ENCODE measurements at regions not wholly inside any gene's neighbourhood (a gene's known extent, or its start where the extent isn't known, plus 50 kb on each side); places are given as distances from the start of the nearest gene placed in this dataset.

- no peak for DNase-seq
Observed at GRCh38 chr11:80034801-80035200, 594.0 kb upstream of the TENM4 start.

- DNase-seq: no peak
Observed at GRCh38 chr11:80031014-80031600, 590.3 kb upstream of the TENM4 start.

GRCh38 chr11:80028998-80029397, 588.2 kb upstream of the TENM4 start:
- no peak for DNase-seq

- no peak for DNase-seq
Observed at GRCh38 chr11:80024119-80024518, 583.3 kb upstream of the TENM4 start.

GRCh38 chr11:80023386-80023785, 582.6 kb upstream of the TENM4 start:
- DNase-seq: no peak

- no peak for DNase-seq
Observed at GRCh38 chr11:80010536-80010935, 569.7 kb upstream of the TENM4 start.

- DNase-seq: no peak
Observed at GRCh38 chr11:80009081-80009480, 568.3 kb upstream of the TENM4 start.

- DNase-seq: peak; percentile 4
Observed at GRCh38 chr11:80007616-80008015, 566.8 kb upstream of the TENM4 start.

- no peak for DNase-seq
Observed at GRCh38 chr11:79990141-79990540, 549.3 kb upstream of the TENM4 start.

GRCh38 chr11:79982185-79982584, 541.4 kb upstream of the TENM4 start:
- no peak for DNase-seq

GRCh38 chr11:79980916-79981315, 540.1 kb upstream of the TENM4 start:
- DNase-seq: no peak

GRCh38 chr11:79973721-79974617, 533.1 kb upstream of the TENM4 start:
- DNase-seq: peak; percentile 44

GRCh38 chr11:79971255-79971654, 530.4 kb upstream of the TENM4 start:
- no peak for DNase-seq

- peak; percentile 4 for DNase-seq
Observed at GRCh38 chr11:79966592-79966991, 525.8 kb upstream of the TENM4 start.

GRCh38 chr11:79963856-79964645, 523.2 kb upstream of the TENM4 start:
- peak; percentile 19 for DNase-seq

- no peak for DNase-seq
Observed at GRCh38 chr11:79960461-79960860, 519.6 kb upstream of the TENM4 start.

GRCh38 chr11:79959318-79959717, 518.5 kb upstream of the TENM4 start:
- no peak for DNase-seq

- no peak for DNase-seq
Observed at GRCh38 chr11:79957702-79958101, 516.9 kb upstream of the TENM4 start.

- DNase-seq: no peak
Observed at GRCh38 chr11:79956061-79956460, 515.2 kb upstream of the TENM4 start.

GRCh38 chr11:79953629-79954028, 512.8 kb upstream of the TENM4 start:
- DNase-seq: no peak

- DNase-seq: no peak
Observed at GRCh38 chr11:79950741-79951140, 509.9 kb upstream of the TENM4 start.

- no peak for DNase-seq
Observed at GRCh38 chr11:79950172-79950571, 509.3 kb upstream of the TENM4 start.

- no peak for DNase-seq
Observed at GRCh38 chr11:79949574-79949973, 508.7 kb upstream of the TENM4 start.

All from tongue (tissue), 1 donor.